Testis (tissue), 2 donors: ENCODE measurements at regions not wholly inside any gene's neighbourhood (a gene's known extent, or its start where the extent isn't known, plus 50 kb on each side); places are given as distances from the start of the nearest gene placed in this dataset.

Experiments used
- DNase-seq: peaks from one replicate; pipeline ENCODE4 v3.0.0-alpha.2; 2019
- H3K27ac ChIP-seq, 2 donors: fragments of 200-600 bp; sonication (generic); one replicate each; pipeline ENCODE4 v1.5.1; 2019
- H3K27me3 ChIP-seq: fragments of 200-600 bp; sonication (generic); one replicate; pipeline ENCODE4 v1.5.1; 2019
- H3K36me3 ChIP-seq: fragments of 200-600 bp; sonication (generic); one replicate; pipeline ENCODE4 v1.5.1; 2017; ENCODE audit warnings: low read depth; ENCODE audit errors: missing control alignments
- H3K4me1 ChIP-seq: fragments of 200-600 bp; sonication (generic); one replicate; pipeline ENCODE4 v1.5.1; 2019
- H3K4me3 ChIP-seq, 2 donors: fragments of 200-600 bp; sonication (generic); one replicate each; pipeline ENCODE4 v1.5.1; 2017 to 2019
- H3K9me3 ChIP-seq: fragments of 200-600 bp; sonication (generic); one replicate; pipeline ENCODE4 v1.5.1; 2017
- CTCF ChIP-seq, 3 experiments: fragments of 450-650 bp in 2 of 3; fragments of 200-600 bp in 1 of 3; sonication (generic) in 1 of 3; IDR thresholded peaks; one replicate each; pipeline ENCODE4 v1.5.1; 2016 to 2019; ENCODE audit warnings: antibody characterized with exemption in 3 of 3, mild to moderate bottlenecking in 2 of 3, moderate library complexity in 1 of 3
- POLR2A ChIP-seq: fragments of 450-650 bp; IDR thresholded peaks from one replicate; pipeline ENCODE4 v1.6.1; 2017; ENCODE audit warnings: antibody characterized with exemption, mild to moderate bottlenecking, moderate library complexity
- WGBS, 2 donors: methylation state at CpG; one replicate each; pipeline ENCODE4 v1.1.5; 2018; 5-methylcytosine and 5-hydroxymethylcytosine counted together
- intact Hi-C: fragments of 100-400 bp; cut with DNase I; formaldehyde crosslinking; loops from one replicate; pipeline ENCODE4 v1.15.1; 2023; ENCODE audit warnings: low total_unique reads

- Histone ChIP-seq H3K27ac (no peak overlapping the region), H3K9me3 (no peaks in the 10 kb centered on the region), H3K4me1 (peaks cover 3% of the 10 kb centered on the region), H3K4me3 (no peak overlapping the region), H3K27me3 (no peaks in the 10 kb centered on the region), H3K36me3 (no peaks in the 10 kb centered on the region)
- TF ChIP-seq CTCF (IDR thresholded peaks at IDR 0.05) (no peak), POLR2A (no peak)
- DNase-seq, result no peak
- 76 to 86% methylated on average over 4 of the region's 4 CpGs for WGBS, 2 donors
- intact Hi-C loops, result loop anchor here (5.0 kb wide), 1 partner anchor 999 kb away; no protein-coding TSS in a partner anchor
Measured at GRCh38 chr6:164018133-164018532, 603.6 kb downstream of the QKI start.

GRCh38 chr6:164016056-164016455 is 601.5 kb downstream of the QKI start:
- Histone ChIP-seq H3K4me3 (no peak overlapping the region), H3K36me3 (no peaks in the 10 kb centered on the region), H3K27ac (no peak overlapping the region), H3K9me3 (no peaks in the 10 kb centered on the region), H3K4me1 (no peaks in the 10 kb centered on the region), H3K27me3 (no peaks in the 10 kb centered on the region)
- 82 to 91% methylated on average over 6 of the region's 6 CpGs for WGBS, 2 donors
- intact Hi-C loops, result loop anchor here (5.0 kb wide), 1 partner anchor 1001 kb away; no protein-coding TSS in a partner anchor
- no peak for TF ChIP-seq POLR2A
- TF ChIP-seq CTCF (IDR thresholded peaks at IDR 0.05), result no peak
- no peak for DNase-seq

- no peak for DNase-seq
- TF ChIP-seq POLR2A (no peak), CTCF (IDR thresholded peaks at IDR 0.05) (no peak)
- 93% methylated on average over 4 of the region's 4 CpGs for WGBS, 2 donors
- H3K9me3 ChIP-seq, result no peaks in the 10 kb centered on the region
- H3K4me3 ChIP-seq, result no peak overlapping the region
- H3K36me3 ChIP-seq, result no peaks in the 10 kb centered on the region
- H3K27me3 ChIP-seq, result no peaks in the 10 kb centered on the region
- intact Hi-C loops, result loop anchor here (5.0 kb wide), 1 partner anchor 1002 kb away; no protein-coding TSS in a partner anchor
- no peak overlapping the region for H3K27ac ChIP-seq
- no peaks in the 10 kb centered on the region for H3K4me1 ChIP-seq
Measured at GRCh38 chr6:164015088-164015484, 600.6 kb downstream of the QKI start.

- H3K27me3 ChIP-seq, result no peaks in the 10 kb centered on the region
- no peak overlapping the region for H3K27ac ChIP-seq
- intact Hi-C loops, result loop anchor here (5.0 kb wide), 1 partner anchor 1003 kb away; no protein-coding TSS in a partner anchor
- no peak for DNase-seq
- H3K9me3 ChIP-seq, result no peaks in the 10 kb centered on the region
- 78 to 89% methylated on average over 11 of the region's 11 CpGs for WGBS, 2 donors
- TF ChIP-seq CTCF (IDR thresholded peaks at IDR 0.05) (no peak), POLR2A (no peak)
- H3K36me3 ChIP-seq, result no peaks in the 10 kb centered on the region
- no peak overlapping the region for H3K4me3 ChIP-seq
- H3K4me1 ChIP-seq, result no peaks in the 10 kb centered on the region
Measured at GRCh38 chr6:164014346-164015087, 600.0 kb downstream of the QKI start.
